Keratinocyte (primary cell): ENCODE measurements at regions not wholly inside any gene's neighbourhood (a gene's known extent, or its start where the extent isn't known, plus 50 kb on each side); places are given as distances from the start of the nearest gene placed in this dataset.

Source experiments
- DNase-seq: peaks from one replicate; pipeline ENCODE4 v3.0.0-alpha.2; 2011; ENCODE audit warnings: low read depth, missing footprints, low spot score
- FAIRE-seq: peaks from 2 replicates; lab custom pipeline; 2011; peaks lifted over from hg19 to GRCh38; lab: Jason Lieb, UNC
- H2AFZ ChIP-seq: 2 replicates; pipeline ENCODE4 v1.6.0; 2012; ENCODE audit warnings: low read length, control low read depth, inconsistent platforms; ENCODE audit not compliant: control insufficient read depth
- H3K27ac ChIP-seq: 2 replicates; pipeline ENCODE4 v1.5.1; 2011; ENCODE audit warnings: low read length; ENCODE audit not compliant: control insufficient read depth, insufficient read depth
- H3K27me3 ChIP-seq: 3 replicates; pipeline ENCODE4 v1.6.0; 2011; ENCODE audit warnings: low read length; ENCODE audit not compliant: control insufficient read depth, insufficient read depth; ENCODE audit errors: extremely low read depth
- H3K36me3 ChIP-seq, 2 experiments: 2 replicates in 1 of 2; 3 replicates in 1 of 2; pipeline ENCODE4 v1.5.1; 2011; ENCODE audit warnings: low read length in 2 of 2, mild to moderate bottlenecking in 1 of 2; ENCODE audit not compliant: control insufficient read depth in 2 of 2, insufficient read depth in 2 of 2; ENCODE audit errors: extremely low read depth in 1 of 2
- H3K4me1 ChIP-seq: 3 replicates; pipeline ENCODE4 v1.5.1; 2011; ENCODE audit warnings: low read length; ENCODE audit not compliant: control insufficient read depth, insufficient read depth; ENCODE audit errors: extremely low read depth
- H3K4me2 ChIP-seq: 3 replicates; pipeline ENCODE4 v1.6.0; 2011; ENCODE audit warnings: low read depth, low read length; ENCODE audit not compliant: control insufficient read depth, insufficient read depth; ENCODE audit errors: extremely low read depth
- H3K4me3 ChIP-seq, 3 experiments: fragments of 200-600 bp in 1 of 3; sonication (generic) in 1 of 3; 2 replicates in 2 of 3; 3 replicates in 1 of 3; pipeline ENCODE4 v1.5.1; 2011 to 2016; ENCODE audit warnings: low read length in 3 of 3, mild to moderate bottlenecking in 3 of 3, control low read depth in 2 of 3, inconsistent platforms in 1 of 3, low read depth in 1 of 3, mixed read lengths in 1 of 3, mixed run types in 1 of 3, moderate library complexity in 1 of 3; ENCODE audit not compliant: control insufficient read depth in 2 of 3, insufficient read depth in 2 of 3; ENCODE audit errors: extremely low read depth in 1 of 3
- H3K79me2 ChIP-seq: 2 replicates; pipeline ENCODE4 v1.6.0; 2012; ENCODE audit warnings: low read length; ENCODE audit not compliant: control insufficient read depth, insufficient read depth
- H3K9ac ChIP-seq: 3 replicates; pipeline ENCODE4 v1.6.0; 2011; ENCODE audit warnings: low read length; ENCODE audit not compliant: control insufficient read depth, insufficient read depth; ENCODE audit errors: extremely low read depth
- H3K9me1 ChIP-seq: 3 replicates; pipeline ENCODE4 v1.6.0; 2011; ENCODE audit warnings: low read length; ENCODE audit not compliant: control insufficient read depth, insufficient read depth; ENCODE audit errors: extremely low read depth
- H3K9me3 ChIP-seq: 2 replicates; pipeline ENCODE4 v1.5.1; 2012; ENCODE audit warnings: low read depth, low read length; ENCODE audit not compliant: control insufficient read depth
- H4K20me1 ChIP-seq: 3 replicates; pipeline ENCODE4 v1.6.0; 2011; ENCODE audit warnings: low read length; ENCODE audit not compliant: control insufficient read depth, insufficient read depth; ENCODE audit errors: extremely low read depth
- CTCF ChIP-seq, 3 experiments: IDR thresholded peaks in 1 of 3; conservative IDR thresholded peaks in 1 of 3; optimal IDR thresholded peaks in 1 of 3; 2 replicates in 2 of 3; 3 replicates in 1 of 3; pipeline versions ENCODE3 to v1.5.1; 2011; ENCODE audit warnings: low read length in 3 of 3, mild to moderate bottlenecking in 3 of 3, moderate library complexity in 2 of 3, control low read depth in 1 of 3, inconsistent platforms in 1 of 3; ENCODE audit not compliant: insufficient read depth in 2 of 3; ENCODE audit errors: extremely low read depth in 1 of 3
- EZH2 ChIP-seq: IDR thresholded peaks from one replicate; pipeline ENCODE4 v1.6.1; 2012; ENCODE audit warnings: inconsistent platforms, mild to moderate bottlenecking, low read length, moderate library complexity
- dilution Hi-C: fragments of 300-500 bp; cut with MboI; formaldehyde crosslinking; loops from one replicate; pipeline ENCODE4 v1.7.0; 2020; ENCODE audit warnings: low sequenced_read_pairs; ENCODE audit not compliant: extremely low pct_ligation_motif_present

DNA sequence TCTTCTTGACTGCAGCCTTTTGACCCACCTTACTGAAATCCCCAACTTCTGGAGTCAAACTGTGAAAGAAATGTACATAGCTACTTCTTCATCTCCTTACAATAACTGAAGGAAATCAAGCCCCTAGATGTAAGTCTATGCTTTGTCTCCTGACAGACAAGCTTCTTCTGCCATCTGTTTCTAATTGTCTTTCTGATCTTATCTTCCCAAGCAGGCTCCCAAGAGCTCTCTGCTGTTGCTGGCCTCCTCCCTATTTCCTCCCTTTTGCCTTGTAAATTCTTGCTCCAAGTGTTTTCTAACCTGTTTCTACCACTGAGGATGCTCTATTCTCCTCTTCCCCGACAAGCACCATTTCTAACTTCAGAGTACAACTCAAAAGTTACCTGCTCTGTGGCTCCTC is 77.4 kb upstream of the OSR1 start:
- Histone ChIP-seq H3K79me2 (no peaks in the 10 kb centered on the region), H3K4me1 (no peaks in the 10 kb centered on the region), H4K20me1 (no peaks in the 10 kb centered on the region), H3K36me3 (no peaks in the 10 kb centered on the region), H3K9me3 (no peaks in the 10 kb centered on the region), H3K27ac (no peak overlapping the region), H3K4me3 (no peak overlapping the region), H3K27me3 (peaks cover 3% of the 10 kb centered on the region), H2AFZ (no peak overlapping the region), H3K9ac (no peak overlapping the region), H3K9me1 (no peaks in the 10 kb centered on the region), H3K4me2 (no peak overlapping the region)
- FAIRE-seq (no peak), DNase-seq (no peak)
- TF ChIP-seq CTCF (optimal IDR thresholded peaks at IDR 0.05 in 1 of 3, IDR thresholded peaks at IDR 0.05 in 1 of 3, conservative IDR thresholded peaks at IDR 0.05 in 1 of 3; ENCODE audit: extremely low read depth in 1 of 3, insufficient read depth in 2 of 3, low read length in 3 of 3) (no peak), EZH2 (no peak)
- dilution Hi-C loops: no loop called here

DNA sequence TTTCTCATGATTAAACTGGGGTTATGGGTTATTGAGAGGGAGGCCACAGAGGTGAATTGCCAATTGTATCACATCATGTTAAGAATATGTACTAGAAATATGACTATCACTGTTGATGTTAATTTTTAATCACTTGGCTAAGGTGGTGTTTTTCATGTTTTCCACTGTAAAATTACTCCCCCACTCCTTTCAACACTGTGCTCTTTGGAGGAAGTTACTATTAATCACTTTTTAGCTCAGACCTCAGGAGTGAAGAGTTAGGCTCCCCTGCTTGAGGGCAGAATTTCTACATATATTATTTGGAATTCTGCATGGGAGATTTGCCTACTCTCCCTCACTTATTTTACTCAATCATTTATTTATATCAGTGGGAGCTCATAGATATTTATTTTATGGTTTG is 76.0 kb upstream of the OSR1 start:
- no peak overlapping the region for H3K9ac ChIP-seq
- dilution Hi-C loops: no loop called here
- no peak for TF ChIP-seq CTCF (optimal IDR thresholded peaks at IDR 0.05 in 1 of 3, IDR thresholded peaks at IDR 0.05 in 1 of 3, conservative IDR thresholded peaks at IDR 0.05 in 1 of 3; ENCODE audit: extremely low read depth in 1 of 3, insufficient read depth in 2 of 3, low read length in 3 of 3)
- no peak for TF ChIP-seq EZH2
- H3K27me3 ChIP-seq: peaks cover 3% of the 10 kb centered on the region
- FAIRE-seq (no peak), DNase-seq (no peak)
- no peaks in the 10 kb centered on the region for H3K9me1 ChIP-seq
- H3K4me3 ChIP-seq: no peak overlapping the region
- H3K36me3 ChIP-seq: no peaks in the 10 kb centered on the region
- H3K4me1 ChIP-seq: no peaks in the 10 kb centered on the region
- no peak overlapping the region for H3K4me2 ChIP-seq
- no peaks in the 10 kb centered on the region for H3K79me2 ChIP-seq
- H2AFZ ChIP-seq: no peak overlapping the region
- H3K27ac ChIP-seq: no peak overlapping the region
- no peaks in the 10 kb centered on the region for H3K9me3 ChIP-seq
- no peaks in the 10 kb centered on the region for H4K20me1 ChIP-seq
